Muscle layer of duodenum (tissue), 2 donors: ENCODE measurements at regions not wholly inside any gene's neighbourhood (a gene's known extent, or its start where the extent isn't known, plus 50 kb on each side); places are given as distances from the start of the nearest gene placed in this dataset.
A peak's percentile ranks its signal among the peaks of the same experiment; 100 is the strongest.
"Not testable (repeated sequence)": the region's sequence is repeated elsewhere in the genome, so short reads cannot be mapped to it uniquely, and the experiment has no call there.

Experiments used
- H3K27ac ChIP-seq: one replicate; pipeline ENCODE4 v1.7.0; 2013; ENCODE audit warnings: mild to moderate bottlenecking, low read length
- H3K27me3 ChIP-seq: one replicate; pipeline ENCODE4 v1.7.0; 2013; ENCODE audit warnings: low read depth, mild to moderate bottlenecking, control low read depth, low read length
- H3K36me3 ChIP-seq, 2 donors: one replicate each; pipeline ENCODE4 v1.7.0; 2013; ENCODE audit warnings: low read length in 2 of 2, control low read depth in 1 of 2, mild to moderate bottlenecking in 1 of 2; ENCODE audit not compliant: insufficient read depth in 2 of 2, control insufficient read depth in 1 of 2
- H3K4me1 ChIP-seq, 2 donors: one replicate each; pipeline ENCODE4 v1.7.0; 2013; ENCODE audit warnings: low read length in 2 of 2, mild to moderate bottlenecking in 2 of 2, control low read depth in 1 of 2, moderate library complexity in 1 of 2; ENCODE audit not compliant: insufficient read depth in 2 of 2, control insufficient read depth in 1 of 2
- H3K4me3 ChIP-seq, 2 donors: one replicate each; pipeline ENCODE4 v1.7.0; 2013; ENCODE audit warnings: low read length in 2 of 2, low read depth in 1 of 2, mild to moderate bottlenecking in 1 of 2
- H3K9me3 ChIP-seq, 2 donors: one replicate each; pipeline ENCODE4 v1.7.0; 2013; ENCODE audit warnings: low read length in 2 of 2, control low read depth in 1 of 2, mild to moderate bottlenecking in 1 of 2; ENCODE audit not compliant: control insufficient read depth in 1 of 2
- donor health status: healthy.

GRCh38 chr1:241447031-241447644 lies 72.4 kb downstream of the FH start:
- no peaks in the 10 kb centered on the region for H3K27me3 ChIP-seq
- no peaks in the 10 kb centered on the region for H3K36me3 ChIP-seq
- no peak overlapping the region for H3K4me3 ChIP-seq
- no peaks in the 10 kb centered on the region for H3K4me1 ChIP-seq
- H3K9me3 ChIP-seq = no peaks in the 10 kb centered on the region
- H3K27ac ChIP-seq = no peak overlapping the region

GRCh38 chr1:241444836-241445235 lies 74.7 kb downstream of the FH start:
- no peak overlapping the region for H3K27ac ChIP-seq
- no peaks in the 10 kb centered on the region for H3K9me3 ChIP-seq
- H3K36me3 ChIP-seq = no peaks in the 10 kb centered on the region
- no peaks in the 10 kb centered on the region for H3K4me1 ChIP-seq
- no peaks in the 10 kb centered on the region for H3K27me3 ChIP-seq
- no peak overlapping the region for H3K4me3 ChIP-seq

GRCh38 chr1:241443561-241443960 lies 76.0 kb downstream of the FH start:
- Histone ChIP-seq H3K36me3 (no peaks in the 10 kb centered on the region), H3K9me3 (no peaks in the 10 kb centered on the region), H3K4me3 (no peak overlapping the region)

GRCh38 chr1:241442686-241443085 lies 76.9 kb downstream of the FH start:
- Histone ChIP-seq H3K4me3 (no peak overlapping the region), H3K36me3 (no peaks in the 10 kb centered on the region), H3K9me3 (no peaks in the 10 kb centered on the region), H3K4me1 (no peaks in the 10 kb centered on the region), H3K27ac (no peak overlapping the region), H3K27me3 (no peaks in the 10 kb centered on the region)

More at GRCh38 chr1:241443561-241443960, 76.0 kb downstream of the FH start:
- no peak overlapping the region for H3K27ac ChIP-seq
- H3K27me3 ChIP-seq = no peaks in the 10 kb centered on the region
- H3K4me1 ChIP-seq = no peaks in the 10 kb centered on the region

GRCh38 chr1:241440904-241441303 lies 78.7 kb downstream of the FH start:
- Histone ChIP-seq H3K9me3 (no peaks in the 10 kb centered on the region), H3K27me3 (no peaks in the 10 kb centered on the region), H3K4me1 (no peaks in the 10 kb centered on the region), H3K36me3 (no peaks in the 10 kb centered on the region), H3K4me3 (no peak overlapping the region), H3K27ac (no peak overlapping the region)

GRCh38 chr1:241438686-241439085 lies 80.9 kb downstream of the FH start:
- H3K9me3 ChIP-seq, H3K27me3 ChIP-seq, H3K36me3 ChIP-seq, H3K4me1 ChIP-seq, H3K27ac ChIP-seq, H3K4me3 ChIP-seq: not testable (repeated sequence)

- Histone ChIP-seq H3K4me1 (no peaks in the 10 kb centered on the region), H3K36me3 (no peaks in the 10 kb centered on the region), H3K4me3 (no peak overlapping the region), H3K27ac (no peak overlapping the region), H3K27me3 (no peaks in the 10 kb centered on the region), H3K9me3 (no peaks in the 10 kb centered on the region)
Observed at GRCh38 chr1:241432241-241432640, 75.2 kb upstream of the RGS7 start.

GRCh38 chr1:241425091-241425490 lies 68.1 kb upstream of the RGS7 start:
- H3K9me3 ChIP-seq, H3K4me3 ChIP-seq, H3K36me3 ChIP-seq, H3K4me1 ChIP-seq, H3K27ac ChIP-seq, H3K27me3 ChIP-seq: not testable (repeated sequence)

GRCh38 chr1:241424480-241424971 lies 67.5 kb upstream of the RGS7 start:
- H3K4me3 ChIP-seq = peak overlapping the region in 1 of 2 donors; percentile 66
- H3K27ac ChIP-seq = no peak overlapping the region
- peaks cover 0 to 10% of the 10 kb centered on the region in 2 donors for H3K4me1 ChIP-seq
- peaks cover 7% of the 10 kb centered on the region for H3K27me3 ChIP-seq
- H3K9me3 ChIP-seq = no peaks in the 10 kb centered on the region
- H3K36me3 ChIP-seq = no peaks in the 10 kb centered on the region

- no peaks in the 10 kb centered on the region for H3K36me3 ChIP-seq
- no peak overlapping the region for H3K27ac ChIP-seq
Observed at GRCh38 chr1:241423541-241424479, 66.8 kb upstream of the RGS7 start.

GRCh38 chr1:241422470-241422869 lies 65.5 kb upstream of the RGS7 start:
- peaks cover 7% of the 10 kb centered on the region for H3K27me3 ChIP-seq
- H3K27ac ChIP-seq = no peak overlapping the region
- H3K9me3 ChIP-seq = no peaks in the 10 kb centered on the region
- H3K36me3 ChIP-seq = no peaks in the 10 kb centered on the region
- H3K4me1 ChIP-seq = peaks cover 0 to 10% of the 10 kb centered on the region in 2 donors
- H3K4me3 ChIP-seq = no peak overlapping the region

More at GRCh38 chr1:241423541-241424479, 66.8 kb upstream of the RGS7 start:
- peaks cover 0 to 10% of the 10 kb centered on the region in 2 donors for H3K4me1 ChIP-seq
- no peaks in the 10 kb centered on the region for H3K9me3 ChIP-seq
- peak overlapping the region; percentile 42 to 66 for H3K4me3 ChIP-seq
- H3K27me3 ChIP-seq = peaks cover 7% of the 10 kb centered on the region
